SK-N-DZ (cell line): ENCODE measurements at regions not wholly inside any gene's neighbourhood (a gene's known extent, or its start where the extent isn't known, plus 50 kb on each side); places are given as distances from the start of the nearest gene placed in this dataset.

ENCODE experiments used
- DNase-seq: peaks from one replicate; pipeline ENCODE4 v3.0.0-alpha.2; 2015; ENCODE audit warnings: low spot score

- no peak for DNase-seq
Observed at GRCh38 chr20:17858450-17859001, 110.1 kb downstream of the SNX5 start.

GRCh38 chr20:17857639-17858449 is 110.8 kb downstream of the SNX5 start:
- DNase-seq: no peak

GRCh38 chr20:17856837-17857605 is 111.6 kb downstream of the SNX5 start:
- DNase-seq: no peak

DNA sequence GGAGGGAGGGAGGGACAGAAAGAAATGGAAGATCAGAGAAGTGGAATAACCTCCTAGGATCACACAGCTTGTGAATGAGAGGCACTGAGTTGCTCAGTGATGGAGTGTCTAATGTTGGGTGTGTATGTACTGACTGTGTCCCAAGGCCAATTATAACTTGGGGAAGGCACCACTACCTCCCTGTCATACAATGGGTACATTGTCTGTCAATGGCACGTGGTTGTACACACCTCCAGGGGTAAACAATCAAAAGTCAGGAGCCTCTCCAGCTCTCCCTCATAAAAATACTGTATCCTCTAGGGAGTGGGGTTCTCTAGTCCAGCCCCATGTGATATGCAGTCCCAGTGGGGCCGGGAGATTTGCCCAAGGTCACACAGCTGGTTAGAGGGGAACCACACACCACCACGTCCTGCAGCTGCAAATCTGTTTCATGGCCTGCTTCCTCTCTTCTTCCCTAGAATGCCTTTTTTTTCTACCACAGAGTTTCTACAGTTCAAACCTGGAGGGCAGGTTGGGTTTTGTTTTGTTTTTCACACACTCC is 112.5 kb downstream of the SNX5 start:
- DNase-seq: no peak

GRCh38 chr20:17854307-17854903 is 114.2 kb downstream of the SNX5 start:
- DNase-seq: peak; percentile 17

- no peak for DNase-seq
Observed at GRCh38 chr20:17852323-17852722, 116.3 kb downstream of the SNX5 start.

DNA sequence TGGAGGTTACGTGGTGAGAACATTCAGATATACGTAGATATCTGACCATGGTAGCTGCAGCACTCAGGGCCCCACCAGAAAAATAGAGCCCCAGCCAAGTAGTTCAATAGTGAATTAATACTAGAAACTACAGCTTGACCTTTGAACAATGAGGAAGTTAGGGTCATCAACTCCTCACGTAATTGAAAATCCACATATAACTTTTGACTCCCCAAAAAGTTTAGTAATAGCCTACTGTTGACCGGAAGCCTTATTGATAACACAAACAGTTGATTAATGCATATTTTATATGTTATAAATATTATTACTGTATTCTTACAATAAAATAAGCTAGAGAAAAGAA is 117.9 kb downstream of the SNX5 start:
- no peak for DNase-seq

DNA sequence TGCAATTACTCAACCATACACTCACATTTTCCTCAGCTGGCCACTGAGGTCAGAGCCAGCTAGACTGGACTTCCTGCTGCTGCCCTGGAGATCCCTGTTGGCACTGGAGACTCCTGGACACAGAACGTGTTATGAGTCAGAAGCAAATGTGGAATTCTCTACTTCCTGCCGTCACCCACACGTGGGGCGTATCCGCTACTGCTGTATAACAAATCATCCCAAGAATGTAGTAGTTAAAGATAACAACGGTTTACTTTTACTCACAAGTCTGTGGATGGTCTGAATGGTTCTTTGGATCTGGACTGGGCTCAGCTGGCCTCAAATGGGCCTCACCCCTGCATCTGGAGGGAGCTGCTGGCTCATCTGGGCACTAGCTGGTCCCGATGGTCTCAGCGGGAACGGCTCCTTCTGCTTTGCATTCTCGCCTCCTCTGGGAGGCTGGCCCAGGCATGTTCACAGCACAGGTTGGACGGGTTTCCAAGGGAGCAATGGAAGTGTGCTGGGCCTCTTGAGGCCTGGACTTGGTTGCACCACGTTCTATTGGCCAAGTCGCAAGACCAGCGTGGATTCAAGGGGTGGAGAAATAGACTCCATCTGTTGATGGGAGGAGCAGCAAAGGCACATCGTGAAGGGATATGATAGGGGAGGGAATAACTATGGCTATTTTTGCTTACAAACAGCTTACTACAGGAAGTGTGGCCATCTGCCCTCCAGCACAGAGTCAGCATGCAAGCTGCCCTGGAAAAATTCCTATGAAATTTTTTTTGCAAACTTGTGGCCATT is 118.5 kb downstream of the SNX5 start:
- DNase-seq: no peak

DNA sequence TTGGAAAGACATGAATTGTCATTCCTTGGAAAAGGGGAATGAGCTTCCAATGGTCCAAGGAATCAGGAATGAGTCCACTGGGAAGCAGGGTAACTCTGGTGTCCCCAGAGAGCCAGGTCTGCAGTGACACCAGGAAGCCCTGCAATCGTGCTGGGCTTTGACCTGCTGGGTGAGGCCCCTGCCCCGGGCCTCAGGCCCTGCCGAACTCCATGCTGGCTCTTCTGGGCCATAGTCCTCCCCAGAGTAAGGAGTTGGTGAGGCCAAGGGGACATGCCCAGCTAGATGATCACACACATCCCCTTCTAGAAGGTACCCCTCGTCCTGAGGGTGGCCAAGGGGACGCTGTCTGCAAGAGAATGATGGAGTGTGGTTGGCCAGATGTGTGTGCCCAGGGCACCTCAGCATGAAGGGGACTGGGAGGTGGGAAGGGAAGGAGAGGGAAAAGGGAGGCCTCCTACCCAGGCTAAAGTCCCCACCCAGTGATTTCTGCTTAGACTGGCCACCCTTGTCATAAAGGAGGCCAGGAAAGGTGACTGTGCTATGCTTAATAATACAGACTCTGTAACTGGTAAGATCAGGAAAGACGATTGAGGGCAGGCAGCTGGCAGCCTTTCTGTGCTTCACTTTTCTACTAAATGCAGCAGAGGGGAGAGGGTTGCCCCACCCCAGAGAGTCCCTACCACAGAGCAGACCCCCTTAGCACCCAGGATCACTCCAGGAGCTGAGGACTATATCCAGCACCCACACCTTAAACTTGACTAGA is 119.3 kb downstream of the SNX5 start:
- no peak for DNase-seq

GRCh38 chr20:17848249-17849048 is 120.1 kb downstream of the SNX5 start:
- DNase-seq: no peak

DNA sequence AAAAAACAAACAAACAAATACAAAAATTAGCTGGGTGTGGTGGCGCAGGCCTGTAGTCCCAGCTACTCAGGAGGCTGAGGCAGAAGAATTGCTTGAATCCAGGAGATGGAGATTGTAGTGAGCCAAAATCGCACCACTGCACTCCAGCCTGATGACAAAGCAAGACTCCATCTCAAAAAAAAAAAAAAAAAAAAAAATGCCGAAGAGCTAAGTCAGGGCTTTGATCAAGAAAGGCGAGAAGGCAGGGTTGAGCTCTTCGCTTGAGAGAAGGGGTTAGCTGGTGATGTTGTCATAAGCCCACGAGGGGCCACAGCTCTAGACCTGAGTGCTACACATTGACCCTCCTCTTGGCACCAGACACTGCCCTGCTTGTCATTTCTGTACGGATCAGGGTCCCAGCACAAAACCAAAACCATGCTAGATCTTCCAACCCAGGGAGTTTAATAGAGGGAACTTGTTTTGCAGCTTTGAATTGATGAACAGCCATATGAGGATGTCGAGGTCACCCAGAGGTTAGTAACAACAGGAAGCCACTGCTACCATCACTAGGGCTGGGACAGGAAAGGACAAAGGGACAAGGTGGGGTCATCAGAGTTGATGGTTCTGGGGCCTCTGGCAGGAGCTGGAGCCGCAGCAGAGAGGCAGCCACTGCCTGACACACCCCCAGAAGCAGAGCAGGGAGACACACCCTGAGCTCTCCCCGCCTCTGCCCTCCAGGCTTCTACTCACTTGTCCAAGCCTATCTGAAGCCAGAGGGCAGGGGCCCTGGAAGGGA is 122.7 kb downstream of the SNX5 start:
- DNase-seq: no peak

GRCh38 chr20:17844549-17845298 is 123.9 kb downstream of the SNX5 start:
- no peak for DNase-seq

DNA sequence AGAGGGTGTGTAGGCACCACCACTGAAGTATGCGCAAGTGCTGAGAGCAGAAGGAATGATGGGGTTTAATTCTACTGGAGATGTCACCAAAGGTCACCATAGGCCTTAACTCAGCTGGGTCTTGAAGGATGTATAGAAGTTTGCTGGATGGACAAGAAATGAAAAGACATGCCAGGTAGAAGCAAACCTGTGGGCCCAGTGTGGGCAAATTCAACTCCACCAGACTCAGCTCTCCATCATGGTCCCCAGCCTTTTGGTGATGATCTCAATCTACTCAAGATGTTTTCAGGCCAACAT is 124.5 kb downstream of the SNX5 start:
- DNase-seq: no peak

DNA sequence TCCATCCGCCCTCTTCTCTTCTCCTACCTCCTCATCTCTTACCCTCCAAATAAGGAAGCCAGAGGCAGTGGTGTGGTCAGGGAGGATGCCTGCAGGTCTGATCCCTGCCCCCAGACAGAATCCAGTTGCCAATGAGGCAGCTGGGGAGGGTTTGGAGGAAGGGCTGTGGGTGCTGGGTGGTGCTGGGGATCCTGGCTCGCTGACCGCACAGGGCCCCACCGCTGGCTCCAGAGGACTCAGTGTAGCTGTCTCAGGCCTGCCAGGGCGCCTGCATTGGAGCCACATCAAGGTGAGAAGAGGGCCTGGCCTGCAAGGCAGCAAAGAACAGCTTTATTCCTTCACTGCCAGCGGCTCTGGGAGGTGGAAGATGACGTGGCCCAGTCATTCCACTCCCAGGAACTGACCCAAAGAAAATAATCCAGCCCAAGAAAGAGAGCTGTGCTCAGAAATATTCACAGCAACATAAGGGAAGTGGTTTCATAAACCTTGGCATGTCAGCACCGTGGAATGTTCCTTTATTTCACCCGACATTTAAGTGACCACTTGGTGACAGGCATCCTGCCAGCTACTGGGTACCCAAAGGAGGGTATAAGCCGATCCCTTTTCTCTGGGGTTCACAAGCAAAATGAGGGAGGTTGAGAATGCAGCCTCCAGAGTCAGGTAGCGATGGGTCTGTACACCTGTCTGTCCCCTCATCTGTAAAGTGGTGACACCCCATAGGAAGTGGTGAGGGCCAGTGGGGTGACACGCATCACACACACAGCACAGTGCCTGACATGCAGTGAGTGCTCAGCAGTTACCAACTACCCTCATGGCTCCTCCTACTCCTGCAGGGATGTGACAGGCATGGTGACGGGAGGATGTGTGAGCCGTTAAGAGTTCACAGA is 125.1 kb downstream of the SNX5 start:
- no peak for DNase-seq

DNA sequence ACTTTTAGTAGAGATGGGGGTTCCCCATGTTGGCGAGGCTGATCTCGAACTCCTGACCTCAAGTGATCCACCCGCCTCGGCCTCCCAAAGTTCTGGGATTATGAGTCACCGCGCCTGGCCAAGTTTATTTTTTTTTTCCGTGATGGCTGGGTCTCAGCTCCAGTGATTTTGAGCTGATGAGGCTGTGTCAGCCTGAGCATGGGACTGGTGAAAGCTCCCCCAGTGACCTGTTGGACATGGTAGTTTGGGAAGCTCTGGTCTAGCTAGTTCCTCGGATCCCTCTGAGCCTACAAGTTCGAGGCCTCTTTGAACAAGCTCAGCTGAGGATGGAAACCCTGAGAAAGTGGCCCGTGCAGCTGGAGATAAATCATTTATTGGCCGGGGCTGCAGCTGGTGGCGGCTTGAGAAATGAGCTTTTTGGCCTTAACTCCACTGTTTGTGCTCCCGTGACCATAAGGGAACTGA is 126.8 kb downstream of the SNX5 start:
- no peak for DNase-seq

DNA sequence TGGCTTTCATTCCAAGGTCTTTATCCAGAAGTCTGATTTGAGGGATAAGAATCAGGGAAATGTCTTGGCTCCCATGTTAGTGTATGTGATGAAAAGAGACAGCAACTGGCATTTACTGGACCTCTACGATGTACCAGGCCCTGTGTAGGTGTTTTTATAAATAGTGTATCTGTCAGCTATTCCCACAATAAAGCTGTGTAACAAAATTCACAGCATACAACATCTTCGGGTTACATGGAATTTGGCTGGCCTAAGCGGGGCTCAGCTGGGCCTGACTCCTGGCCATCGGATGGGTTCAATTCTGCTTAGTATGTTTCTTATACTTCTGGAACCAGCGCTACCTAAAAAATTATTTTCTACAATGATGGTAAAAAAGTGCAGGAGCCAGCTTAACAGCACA is 128.2 kb downstream of the SNX5 start:
- no peak for DNase-seq

- no peak for DNase-seq
Observed at GRCh38 chr20:17838921-17839320, 129.7 kb downstream of the SNX5 start.
